HL-60 (cell line): ENCODE measurements at regions not wholly inside any gene's neighbourhood (a gene's known extent, or its start where the extent isn't known, plus 50 kb on each side); places are given as distances from the start of the nearest gene placed in this dataset.

Source experiments
- DNase-seq, 2 experiments: peaks; one replicate each; pipeline ENCODE4 v3.0.0-alpha.2; 2010 to 2020; ENCODE audit warnings: low read depth in 1 of 2, low spot score in 1 of 2
- H3K27ac ChIP-seq: fragments of 250-450 bp; sonication (Bioruptor Pico); replicated peaks from 2 replicates; pipeline ENCODE4 v1.5.1; 2020; ENCODE audit warnings: mild to moderate bottlenecking, moderate library complexity
- H3K27me3 ChIP-seq: fragments of 250-450 bp; sonication (Bioruptor Pico); 2 replicates; pipeline ENCODE4 v1.5.1; 2021; ENCODE audit warnings: mild to moderate bottlenecking, moderate library complexity; ENCODE audit not compliant: insufficient read depth, poor library complexity, severe bottlenecking
- H3K4me3 ChIP-seq: replicated peaks from 2 replicates; pipeline ENCODE4 v1.5.1; 2011; ENCODE audit warnings: mild to moderate bottlenecking, control low read depth, low read length; ENCODE audit not compliant: insufficient read depth
- GABPA ChIP-seq: IDR thresholded peaks from 2 replicates; pipeline ENCODE4 v1.6.1; 2012; ENCODE audit warnings: low read depth
- POLR2AphosphoS5 ChIP-seq: IDR thresholded peaks from 2 replicates; pipeline ENCODE4 v1.6.1; 2012; ENCODE audit warnings: low read depth
- SPI1 ChIP-seq: IDR thresholded peaks from 2 replicates; pipeline ENCODE4 v1.6.1; 2012; ENCODE audit warnings: low read depth, mild to moderate bottlenecking, borderline replicate concordance
- TF ChIP-seq, protein P1 (sequence below): IDR thresholded peaks from 2 replicates; pipeline ENCODE4 v1.6.1; 2012; ENCODE audit warnings: low read depth; ENCODE audit not compliant: insufficient replicate concordance
- TF ChIP-seq, protein P2 (sequence below): IDR thresholded peaks from one replicate; pipeline ENCODE4 v1.5.1; 2011; ENCODE audit warnings: low read length, control low read depth, inconsistent platforms; ENCODE audit not compliant: insufficient read depth

DNA sequence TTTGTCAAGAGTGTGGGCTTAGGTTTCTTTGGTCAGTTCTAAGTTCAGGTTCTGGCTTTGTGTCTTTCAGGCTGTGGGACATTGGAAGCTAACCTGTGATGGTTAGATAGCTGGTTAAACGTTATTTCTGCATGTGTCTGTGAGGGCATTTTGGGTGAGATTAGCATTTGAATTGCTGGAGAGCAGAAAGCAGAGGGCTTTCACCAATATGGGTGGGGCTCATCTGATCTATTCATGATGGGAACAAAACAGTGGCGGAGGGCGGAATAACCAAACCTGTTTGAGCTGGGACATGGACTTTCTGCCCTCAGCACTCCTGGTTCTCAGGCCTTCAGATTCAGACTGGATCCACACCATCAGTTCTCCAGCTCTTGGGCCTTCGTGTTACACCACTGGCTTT lies 195.4 kb downstream of the KLF13 start:
- TF ChIP-seq GABPA (no peak), POLR2AphosphoS5 (no peak), SPI1 (no peak)
- TF ChIP-seq, protein P1, sequence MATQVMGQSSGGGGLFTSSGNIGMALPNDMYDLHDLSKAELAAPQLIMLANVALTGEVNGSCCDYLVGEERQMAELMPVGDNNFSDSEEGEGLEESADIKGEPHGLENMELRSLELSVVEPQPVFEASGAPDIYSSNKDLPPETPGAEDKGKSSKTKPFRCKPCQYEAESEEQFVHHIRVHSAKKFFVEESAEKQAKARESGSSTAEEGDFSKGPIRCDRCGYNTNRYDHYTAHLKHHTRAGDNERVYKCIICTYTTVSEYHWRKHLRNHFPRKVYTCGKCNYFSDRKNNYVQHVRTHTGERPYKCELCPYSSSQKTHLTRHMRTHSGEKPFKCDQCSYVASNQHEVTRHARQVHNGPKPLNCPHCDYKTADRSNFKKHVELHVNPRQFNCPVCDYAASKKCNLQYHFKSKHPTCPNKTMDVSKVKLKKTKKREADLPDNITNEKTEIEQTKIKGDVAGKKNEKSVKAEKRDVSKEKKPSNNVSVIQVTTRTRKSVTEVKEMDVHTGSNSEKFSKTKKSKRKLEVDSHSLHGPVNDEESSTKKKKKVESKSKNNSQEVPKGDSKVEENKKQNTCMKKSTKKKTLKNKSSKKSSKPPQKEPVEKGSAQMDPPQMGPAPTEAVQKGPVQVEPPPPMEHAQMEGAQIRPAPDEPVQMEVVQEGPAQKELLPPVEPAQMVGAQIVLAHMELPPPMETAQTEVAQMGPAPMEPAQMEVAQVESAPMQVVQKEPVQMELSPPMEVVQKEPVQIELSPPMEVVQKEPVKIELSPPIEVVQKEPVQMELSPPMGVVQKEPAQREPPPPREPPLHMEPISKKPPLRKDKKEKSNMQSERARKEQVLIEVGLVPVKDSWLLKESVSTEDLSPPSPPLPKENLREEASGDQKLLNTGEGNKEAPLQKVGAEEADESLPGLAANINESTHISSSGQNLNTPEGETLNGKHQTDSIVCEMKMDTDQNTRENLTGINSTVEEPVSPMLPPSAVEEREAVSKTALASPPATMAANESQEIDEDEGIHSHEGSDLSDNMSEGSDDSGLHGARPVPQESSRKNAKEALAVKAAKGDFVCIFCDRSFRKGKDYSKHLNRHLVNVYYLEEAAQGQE = no peak
- TF ChIP-seq, protein P2, sequence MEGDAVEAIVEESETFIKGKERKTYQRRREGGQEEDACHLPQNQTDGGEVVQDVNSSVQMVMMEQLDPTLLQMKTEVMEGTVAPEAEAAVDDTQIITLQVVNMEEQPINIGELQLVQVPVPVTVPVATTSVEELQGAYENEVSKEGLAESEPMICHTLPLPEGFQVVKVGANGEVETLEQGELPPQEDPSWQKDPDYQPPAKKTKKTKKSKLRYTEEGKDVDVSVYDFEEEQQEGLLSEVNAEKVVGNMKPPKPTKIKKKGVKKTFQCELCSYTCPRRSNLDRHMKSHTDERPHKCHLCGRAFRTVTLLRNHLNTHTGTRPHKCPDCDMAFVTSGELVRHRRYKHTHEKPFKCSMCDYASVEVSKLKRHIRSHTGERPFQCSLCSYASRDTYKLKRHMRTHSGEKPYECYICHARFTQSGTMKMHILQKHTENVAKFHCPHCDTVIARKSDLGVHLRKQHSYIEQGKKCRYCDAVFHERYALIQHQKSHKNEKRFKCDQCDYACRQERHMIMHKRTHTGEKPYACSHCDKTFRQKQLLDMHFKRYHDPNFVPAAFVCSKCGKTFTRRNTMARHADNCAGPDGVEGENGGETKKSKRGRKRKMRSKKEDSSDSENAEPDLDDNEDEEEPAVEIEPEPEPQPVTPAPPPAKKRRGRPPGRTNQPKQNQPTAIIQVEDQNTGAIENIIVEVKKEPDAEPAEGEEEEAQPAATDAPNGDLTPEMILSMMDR = no peak
- H3K27ac ChIP-seq = no peak overlapping the region
- H3K4me3 ChIP-seq = no peak overlapping the region
- DNase-seq = no peak
- no peaks in the 10 kb centered on the region for H3K27me3 ChIP-seq

DNA sequence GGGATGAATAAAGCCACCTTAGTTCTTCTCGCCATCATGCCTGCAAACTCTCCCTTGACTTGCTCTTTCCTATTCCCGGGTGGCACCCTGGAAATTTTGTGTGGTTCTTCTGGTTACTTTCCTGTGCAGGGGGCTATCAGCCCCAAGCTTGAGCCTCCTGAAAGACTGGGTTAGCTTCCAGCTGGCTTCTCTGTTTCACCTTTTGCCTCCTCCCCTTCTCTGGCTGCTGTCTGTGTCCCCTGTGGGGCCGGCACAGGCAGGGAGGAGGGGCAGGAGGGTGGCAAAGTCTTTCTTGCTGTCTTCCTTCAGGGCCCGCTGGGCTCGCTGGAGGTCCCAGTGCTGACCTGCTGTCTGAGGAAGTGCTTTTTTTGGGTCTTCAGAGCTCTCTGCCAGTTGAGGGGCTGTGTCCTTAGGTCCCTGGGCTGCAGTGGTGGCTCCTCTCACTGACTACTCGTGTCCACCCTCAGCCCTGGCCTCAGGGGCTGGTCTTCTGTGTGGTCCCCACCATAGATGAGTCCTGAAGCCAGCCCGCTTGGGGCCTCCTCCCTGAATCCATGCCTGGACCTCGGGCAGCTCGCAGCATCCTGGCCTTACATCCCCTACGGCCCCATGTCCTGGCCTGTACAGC lies 196.5 kb downstream of the KLF13 start:
- TF ChIP-seq POLR2AphosphoS5 = no peak
- TF ChIP-seq, protein P2 = no peak
- TF ChIP-seq, protein P1 = no peak
- no peak for TF ChIP-seq SPI1
- no peak for TF ChIP-seq GABPA
- Histone ChIP-seq H3K27me3 (no peaks in the 10 kb centered on the region), H3K4me3 (no peak overlapping the region), H3K27ac (no peak overlapping the region)
- no peak for DNase-seq

DNA sequence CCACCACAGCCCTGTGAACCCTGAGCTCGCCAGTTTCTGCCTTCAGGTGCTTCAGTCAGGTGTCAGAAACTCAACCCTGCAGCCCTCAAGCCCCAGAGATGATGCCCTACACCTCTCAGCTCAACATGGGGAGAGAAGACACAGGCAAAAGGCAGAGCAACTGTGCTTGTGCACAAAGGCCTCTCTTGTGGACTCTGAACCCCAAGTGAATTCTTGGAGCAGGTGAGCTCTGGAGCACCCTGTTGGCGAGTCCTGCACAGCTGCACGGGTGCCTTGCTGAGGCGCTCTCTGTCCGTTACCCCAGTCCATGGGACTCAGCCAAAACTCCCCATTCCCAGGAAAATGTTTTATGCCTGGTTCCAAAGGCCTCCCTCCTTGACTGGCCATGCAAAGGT lies 197.0 kb downstream of the KLF13 start:
- no peak overlapping the region for H3K27ac ChIP-seq
- DNase-seq = no peak
- no peaks in the 10 kb centered on the region for H3K27me3 ChIP-seq
- no peak for TF ChIP-seq POLR2AphosphoS5
- TF ChIP-seq, protein P2 = no peak
- TF ChIP-seq, protein P1 = no peak
- H3K4me3 ChIP-seq = no peak overlapping the region
